Neural cell (in vitro differentiated cells): ENCODE measurements at regions not wholly inside any gene's neighbourhood (a gene's known extent, or its start where the extent isn't known, plus 50 kb on each side); places are given as distances from the start of the nearest gene placed in this dataset.
"Not testable (repeated sequence)": the region's sequence is repeated elsewhere in the genome, so short reads cannot be mapped to it uniquely, and the experiment has no call there.

Experiments
- H2AFZ ChIP-seq: fragments of 200-600, 300-800 bp; sonication (generic), shearing (Covaris generic); 2 replicates; pipeline ENCODE4 v1.6.0; 2014; ENCODE audit warnings: low read depth, mild to moderate bottlenecking, antibody characterized with exemption, low read length, moderate library complexity
- H3F3A ChIP-seq: fragments of 200-600 bp; shearing (Covaris generic); 2 replicates; pipeline ENCODE4 v1.6.1; 2016; ENCODE audit warnings: mild to moderate bottlenecking, moderate library complexity, mixed read lengths, antibody characterized with exemption, low read length; ENCODE audit not compliant: insufficient read depth, poor library complexity, severe bottlenecking
- H3K27ac ChIP-seq: fragments of 200-600, 300-800 bp; sonication (generic), shearing (Covaris generic); 2 replicates; pipeline ENCODE4 v1.5.1; 2014; ENCODE audit warnings: mild to moderate bottlenecking, low read length, moderate library complexity
- H3K27me3 ChIP-seq: fragments of 300-800, 200-600 bp; sonication (generic), shearing (Covaris generic); 2 replicates; pipeline ENCODE4 v1.6.0; 2014; ENCODE audit warnings: mild to moderate bottlenecking, low read depth, low read length, moderate library complexity; ENCODE audit not compliant: insufficient read depth
- H3K36me3 ChIP-seq: fragments of 300-800, 200-600 bp; sonication (generic), shearing (Covaris generic); 2 replicates; pipeline ENCODE4 v1.5.1; 2014; ENCODE audit warnings: mild to moderate bottlenecking, antibody characterized with exemption, low read length, moderate library complexity; ENCODE audit not compliant: insufficient read depth
- H3K4me2 ChIP-seq: fragments of 300-800, 200-600 bp; sonication (generic), shearing (Covaris generic); 2 replicates; pipeline ENCODE4 v1.6.0; 2014; ENCODE audit warnings: mild to moderate bottlenecking, low read length
- H3K4me3 ChIP-seq: fragments of 300-800, 200-600 bp; sonication (generic), shearing (Covaris generic); 2 replicates; pipeline ENCODE4 v1.5.1; 2014; ENCODE audit warnings: mild to moderate bottlenecking, low read length, moderate library complexity
- H3K79me2 ChIP-seq: fragments of 200-600 bp; shearing (Covaris generic); replicated peaks from 2 replicates; pipeline ENCODE4 v1.6.0; 2014; ENCODE audit warnings: mild to moderate bottlenecking, low read length, moderate library complexity; ENCODE audit not compliant: insufficient read depth
- H3K9ac ChIP-seq: fragments of 300-800, 200-600 bp; sonication (generic), shearing (Covaris generic); 2 replicates; pipeline ENCODE4 v1.6.1; 2016; ENCODE audit warnings: mild to moderate bottlenecking, low read length, mixed read lengths
- H3K9me2 ChIP-seq: fragments of 200-600 bp; shearing (Covaris generic); 2 replicates; pipeline ENCODE4 v1.6.1; 2016; ENCODE audit warnings: mild to moderate bottlenecking, low read length, mixed read lengths; ENCODE audit not compliant: insufficient read depth
- H3K9me3 ChIP-seq: fragments of 200-600, 300-800 bp; sonication (generic), shearing (Covaris generic); 2 replicates; pipeline ENCODE4 v1.6.1; 2016; ENCODE audit warnings: mild to moderate bottlenecking, mixed run types, low read length, moderate library complexity, mixed read lengths
- H4K20me1 ChIP-seq: fragments of 200-600 bp; shearing (Covaris generic); 2 replicates; pipeline ENCODE4 v1.6.1; 2016; ENCODE audit warnings: mild to moderate bottlenecking, mixed run types; ENCODE audit not compliant: insufficient read depth
- EP300 ChIP-seq: fragments of 450-650 bp; conservative IDR thresholded peaks from 2 replicates; pipeline ENCODE4 v1.6.1; 2014; ENCODE audit warnings: antibody characterized with exemption, mild to moderate bottlenecking, moderate library complexity; ENCODE audit not compliant: poor library complexity, severe bottlenecking
- EZH2 ChIP-seq: fragments of 200-600, 300-800 bp; shearing (Covaris generic), sonication (generic); IDR thresholded peaks from 2 replicates; pipeline ENCODE4 v1.6.1; 2014; ENCODE audit warnings: antibody characterized with exemption, low read length, borderline replicate concordance, mild to moderate bottlenecking; ENCODE audit not compliant: insufficient read depth, poor library complexity, severe bottlenecking
- MXI1 ChIP-seq: fragments of 450-650 bp; conservative IDR thresholded peaks from 2 replicates; pipeline ENCODE4 v1.6.1; 2014; ENCODE audit warnings: antibody characterized with exemption, mild to moderate bottlenecking; ENCODE audit not compliant: poor library complexity, severe bottlenecking
- POLR2AphosphoS5 ChIP-seq: IDR thresholded peaks from 2 replicates; pipeline ENCODE4 v1.6.1; 2012
- RAD21 ChIP-seq: fragments of 450-650 bp; conservative IDR thresholded peaks from 2 replicates; pipeline ENCODE4 v1.6.1; 2014; ENCODE audit warnings: antibody characterized with exemption, mild to moderate bottlenecking, moderate library complexity
- SMC3 ChIP-seq: fragments of 450-650 bp; conservative IDR thresholded peaks from 2 replicates; pipeline ENCODE4 v1.6.1; 2014; ENCODE audit warnings: antibody characterized with exemption, mild to moderate bottlenecking, moderate library complexity; ENCODE audit not compliant: poor library complexity
- TAF1 ChIP-seq: IDR thresholded peaks from 2 replicates; pipeline ENCODE4 v1.6.1; 2012; ENCODE audit warnings: low read depth
- TF ChIP-seq, protein P1 (sequence below): IDR thresholded peaks from 2 replicates; pipeline ENCODE4 v1.6.1; 2012; ENCODE audit warnings: borderline replicate concordance

DNA sequence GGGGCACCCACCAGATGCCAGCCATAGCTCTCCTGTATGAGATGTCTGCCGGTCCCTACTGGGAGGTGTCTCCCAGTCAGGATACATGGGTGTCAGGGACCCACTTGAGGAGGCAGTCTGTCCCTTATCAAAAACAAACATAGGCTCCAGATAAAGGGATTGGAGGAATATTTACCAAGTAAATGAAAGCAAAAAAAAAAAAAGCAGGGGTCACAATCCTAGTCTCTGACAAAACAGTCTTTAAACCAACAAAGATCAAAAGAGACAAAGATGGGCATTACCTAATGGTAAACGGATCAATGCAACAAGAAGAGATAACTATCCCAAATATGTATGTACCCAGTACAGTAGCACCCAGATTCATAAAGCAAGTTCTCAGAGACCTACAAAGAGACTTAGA lies 640.0 kb upstream of the LRRTM4 start:
- H3F3A ChIP-seq, result no peaks in the 10 kb centered on the region
- no peaks in the 10 kb centered on the region for H3K79me2 ChIP-seq
- H3K9me2 ChIP-seq, result no peaks in the 10 kb centered on the region
- no peak for TF ChIP-seq POLR2AphosphoS5
- no peak overlapping the region for H3K4me3 ChIP-seq
- H2AFZ ChIP-seq, result no peak overlapping the region
- H3K27ac ChIP-seq, result no peak overlapping the region
- H4K20me1 ChIP-seq, result no peaks in the 10 kb centered on the region
- no peak overlapping the region for H3K4me2 ChIP-seq
- H3K36me3 ChIP-seq, result no peaks in the 10 kb centered on the region
- H3K27me3 ChIP-seq, result no peaks in the 10 kb centered on the region
- H3K9me3 ChIP-seq, result no peaks in the 10 kb centered on the region
- no peak overlapping the region for H3K9ac ChIP-seq

DNA sequence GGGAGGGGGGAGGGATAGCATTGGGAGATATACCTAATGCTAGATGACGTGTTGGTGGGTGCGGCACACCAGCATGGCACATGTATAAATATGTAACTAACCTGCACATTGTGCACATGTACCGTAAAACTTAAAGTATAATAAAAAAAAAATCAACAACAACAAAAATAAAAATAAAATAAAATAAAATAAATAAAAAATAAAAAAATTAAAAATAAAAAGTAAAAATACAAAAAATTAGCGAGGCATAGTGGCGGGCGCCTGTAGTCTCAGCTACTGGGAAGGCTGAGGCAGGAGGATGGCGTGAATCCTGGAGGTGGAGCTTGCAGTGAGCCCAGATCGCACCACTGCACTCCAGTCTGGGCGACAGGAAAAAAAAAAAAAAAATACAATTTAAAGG lies 650.0 kb upstream of the LRRTM4 start:
- not testable (repeated sequence) for H3K36me3 ChIP-seq, H3K9me3 ChIP-seq, H3K79me2 ChIP-seq, H4K20me1 ChIP-seq, H3F3A ChIP-seq, H3K27me3 ChIP-seq, H3K4me2 ChIP-seq, H3K9me2 ChIP-seq, H3K4me3 ChIP-seq, H2AFZ ChIP-seq, H3K27ac ChIP-seq, H3K9ac ChIP-seq

DNA sequence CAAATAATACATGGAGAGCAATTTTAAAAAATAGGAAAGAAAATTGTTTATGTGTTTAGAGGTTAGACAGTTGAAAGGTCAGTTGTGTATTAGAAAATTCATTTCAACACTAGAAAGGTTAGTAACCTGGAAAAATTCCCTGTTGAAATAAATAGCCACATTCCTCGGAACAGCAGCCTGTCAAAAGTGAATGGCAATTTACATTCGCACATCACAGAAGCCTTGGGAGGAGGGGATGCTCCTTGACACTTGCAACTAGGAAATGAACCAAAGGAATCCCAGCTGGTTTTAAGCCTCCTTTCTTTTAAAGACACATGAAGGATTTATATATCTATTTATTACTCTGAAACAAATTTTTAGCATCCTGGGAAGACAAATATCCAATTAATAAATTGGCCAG lies 653.5 kb upstream of the LRRTM4 start:
- TF ChIP-seq EZH2, result no peak
- peak; percentile 52 for TF ChIP-seq RAD21
- TF ChIP-seq POLR2AphosphoS5, result peak; percentile 81
- TF ChIP-seq, protein P1, sequence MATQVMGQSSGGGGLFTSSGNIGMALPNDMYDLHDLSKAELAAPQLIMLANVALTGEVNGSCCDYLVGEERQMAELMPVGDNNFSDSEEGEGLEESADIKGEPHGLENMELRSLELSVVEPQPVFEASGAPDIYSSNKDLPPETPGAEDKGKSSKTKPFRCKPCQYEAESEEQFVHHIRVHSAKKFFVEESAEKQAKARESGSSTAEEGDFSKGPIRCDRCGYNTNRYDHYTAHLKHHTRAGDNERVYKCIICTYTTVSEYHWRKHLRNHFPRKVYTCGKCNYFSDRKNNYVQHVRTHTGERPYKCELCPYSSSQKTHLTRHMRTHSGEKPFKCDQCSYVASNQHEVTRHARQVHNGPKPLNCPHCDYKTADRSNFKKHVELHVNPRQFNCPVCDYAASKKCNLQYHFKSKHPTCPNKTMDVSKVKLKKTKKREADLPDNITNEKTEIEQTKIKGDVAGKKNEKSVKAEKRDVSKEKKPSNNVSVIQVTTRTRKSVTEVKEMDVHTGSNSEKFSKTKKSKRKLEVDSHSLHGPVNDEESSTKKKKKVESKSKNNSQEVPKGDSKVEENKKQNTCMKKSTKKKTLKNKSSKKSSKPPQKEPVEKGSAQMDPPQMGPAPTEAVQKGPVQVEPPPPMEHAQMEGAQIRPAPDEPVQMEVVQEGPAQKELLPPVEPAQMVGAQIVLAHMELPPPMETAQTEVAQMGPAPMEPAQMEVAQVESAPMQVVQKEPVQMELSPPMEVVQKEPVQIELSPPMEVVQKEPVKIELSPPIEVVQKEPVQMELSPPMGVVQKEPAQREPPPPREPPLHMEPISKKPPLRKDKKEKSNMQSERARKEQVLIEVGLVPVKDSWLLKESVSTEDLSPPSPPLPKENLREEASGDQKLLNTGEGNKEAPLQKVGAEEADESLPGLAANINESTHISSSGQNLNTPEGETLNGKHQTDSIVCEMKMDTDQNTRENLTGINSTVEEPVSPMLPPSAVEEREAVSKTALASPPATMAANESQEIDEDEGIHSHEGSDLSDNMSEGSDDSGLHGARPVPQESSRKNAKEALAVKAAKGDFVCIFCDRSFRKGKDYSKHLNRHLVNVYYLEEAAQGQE, result peak; percentile 98
- TF ChIP-seq EP300, result peak; percentile 90
- TF ChIP-seq TAF1, result no peak
- H3K9me2 ChIP-seq, result no peaks in the 10 kb centered on the region

DNA sequence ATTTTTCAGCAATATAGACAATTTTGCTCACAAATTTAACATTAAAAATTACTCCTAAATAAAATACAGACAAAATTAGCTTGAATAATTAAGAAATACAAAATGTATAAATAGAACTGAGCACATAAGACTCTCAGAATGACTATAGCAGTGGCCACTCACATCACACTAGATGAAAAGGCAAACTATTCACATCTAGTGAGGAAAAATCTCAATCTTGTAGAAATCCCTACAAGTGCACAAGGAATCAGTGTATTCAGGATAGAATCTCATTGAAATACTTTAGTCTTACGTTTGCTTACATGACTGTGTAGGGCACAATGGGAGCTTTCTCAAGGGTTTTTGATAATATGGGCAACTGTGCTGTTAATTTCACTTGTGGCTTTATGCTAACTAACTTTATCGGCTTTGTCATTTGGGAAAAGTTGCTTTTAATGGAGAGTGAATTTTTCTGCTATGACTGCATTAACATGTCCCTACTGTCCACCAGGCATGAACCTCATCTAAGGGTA lies 678.9 kb upstream of the LRRTM4 start:
- Histone ChIP-seq H3F3A (no peaks in the 10 kb centered on the region), H3K9me2 (no peaks in the 10 kb centered on the region), H3K27me3 (no peaks in the 10 kb centered on the region), H3K4me2 (no peak overlapping the region), H3K36me3 (no peaks in the 10 kb centered on the region), H3K9ac (no peak overlapping the region), H2AFZ (no peak overlapping the region), H3K9me3 (no peaks in the 10 kb centered on the region), H3K79me2 (no peaks in the 10 kb centered on the region), H3K4me3 (no peak overlapping the region), H3K27ac (no peak overlapping the region), H4K20me1 (no peaks in the 10 kb centered on the region)
- TF ChIP-seq, protein P1, result no peak
- TF ChIP-seq SMC3 (no peak), MXI1 (no peak)

More for the DNA sequence above, 653.5 kb upstream of the LRRTM4 start:
- H2AFZ ChIP-seq, result no peak overlapping the region
- H4K20me1 ChIP-seq, result no peaks in the 10 kb centered on the region
- H3K4me2 ChIP-seq, result peak overlapping the region; percentile 70
- H3K27me3 ChIP-seq, result no peaks in the 10 kb centered on the region
- H3K36me3 ChIP-seq, result no peaks in the 10 kb centered on the region
- H3K4me3 ChIP-seq, result peak overlapping the region; percentile 51
- peak overlapping the region; percentile 76 for H3K27ac ChIP-seq
- H3K9ac ChIP-seq, result peak overlapping the region; percentile 37
- no peaks in the 10 kb centered on the region for H3K79me2 ChIP-seq
- H3F3A ChIP-seq, result no peaks in the 10 kb centered on the region
- H3K9me3 ChIP-seq, result no peaks in the 10 kb centered on the region
